ENCODE measurements at regions not wholly inside any gene's neighbourhood (a gene's known extent, or its start where the extent isn't known, plus 50 kb on each side); places are given as distances from the start of the nearest gene placed in this dataset.
"Not testable (repeated sequence)": the region's sequence is repeated elsewhere in the genome, so short reads cannot be mapped to it uniquely, and the experiment has no call there.

- POLR2A ChIA-PET, result no interaction called here
- CTCF ChIA-PET, result no interaction called here
- Histone ChIP-seq H3K27me3 (replicated peaks; ENCODE audit: control insufficient read depth, insufficient read depth, low read length) (no peaks in the 10 kb centered on the region), H3K4me1 (no peaks in the 10 kb centered on the region), H3K9me3 (no peaks in the 10 kb centered on the region), H3K36me3 (ENCODE audit: control insufficient read depth, insufficient read depth, low read length) (no peaks in the 10 kb centered on the region), H3K4me3 (ENCODE audit: low read depth, low read length) (no peak overlapping the region)
- H3K4me3 Mint-ChIP-seq (ENCODE audit: unreplicated experiment), result no peak overlapping the region
- no peaks in the 10 kb centered on the region for H3K9me3 Mint-ChIP-seq (ENCODE audit: unreplicated experiment)
- no peak overlapping the region for H3K27ac Mint-ChIP-seq (ENCODE audit: unreplicated experiment)
- intact Hi-C loops (cut with micrococcal nuclease; ENCODE audit: unreplicated experiment), result no loop called here
- no peaks in the 10 kb centered on the region for H3K27me3 Mint-ChIP-seq (ENCODE audit: insufficient read depth, unreplicated experiment)
- no peak for TF ChIP-seq CTCF (IDR thresholded peaks at IDR 0.05; ENCODE audit: insufficient read depth in 1 of 2, low read depth in 1 of 2, low read length in 1 of 2, severe bottlenecking in 1 of 2, unreplicated experiment in 1 of 2)
- no TSS peak for BruUV-seq (replicated peaks)
- no peaks in the 10 kb centered on the region for H3K36me3 Mint-ChIP-seq (ENCODE audit: insufficient read depth, unreplicated experiment)
- H3K4me1 Mint-ChIP-seq (ENCODE audit: low read depth, unreplicated experiment), result no peaks in the 10 kb centered on the region
- DNase-seq, result no peak
Measured at GRCh38 chr21:9750341-9751086, 770.9 kb upstream of the TPTE start.

DNA sequence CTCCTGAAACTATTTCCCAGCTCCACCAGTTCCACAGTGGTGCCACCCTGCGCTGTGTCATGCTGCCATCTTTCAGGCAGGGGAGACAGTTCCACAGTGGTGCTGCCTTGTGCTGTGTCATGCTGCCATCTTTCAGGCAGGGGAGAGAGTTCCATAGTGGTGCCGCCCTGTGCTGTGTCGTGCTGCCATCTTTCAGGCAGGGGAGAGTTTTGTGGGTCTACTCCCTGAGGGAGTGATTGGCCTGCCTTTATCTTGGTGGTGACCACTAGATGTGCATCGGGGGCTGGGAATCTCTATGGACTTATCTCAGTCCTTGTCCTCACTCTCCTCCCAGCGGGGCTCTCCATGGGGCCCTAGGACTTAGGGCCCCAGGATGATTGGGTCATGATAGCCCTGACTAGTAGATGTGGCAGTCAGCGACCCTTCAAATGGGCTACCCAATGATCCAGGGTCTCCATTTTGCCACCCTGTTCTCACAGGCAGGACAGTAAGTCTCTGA is 770.2 kb upstream of the TPTE start:
- CTCF ChIA-PET; H3K36me3 ChIP-seq (ENCODE audit: control insufficient read depth, insufficient read depth, low read length); H3K9me3 Mint-ChIP-seq (ENCODE audit: unreplicated experiment); H3K4me1 ChIP-seq; DNase-seq; H3K27ac Mint-ChIP-seq (ENCODE audit: unreplicated experiment); H3K4me1 Mint-ChIP-seq (ENCODE audit: low read depth, unreplicated experiment); H3K27me3 Mint-ChIP-seq (ENCODE audit: insufficient read depth, unreplicated experiment); H3K9me3 ChIP-seq; H3K27me3 ChIP-seq (replicated peaks; ENCODE audit: control insufficient read depth, insufficient read depth, low read length); BruUV-seq (replicated peaks); H3K4me3 Mint-ChIP-seq (ENCODE audit: unreplicated experiment); POLR2A ChIA-PET; H3K4me3 ChIP-seq (ENCODE audit: low read depth, low read length); H3K36me3 Mint-ChIP-seq (ENCODE audit: insufficient read depth, unreplicated experiment); intact Hi-C loops (cut with micrococcal nuclease; ENCODE audit: unreplicated experiment): not testable (repeated sequence)

GRCh38 chr21:9752028-9752427 is 769.4 kb upstream of the TPTE start:
- H3K4me1 ChIP-seq; BruUV-seq (replicated peaks); H3K36me3 Mint-ChIP-seq (ENCODE audit: insufficient read depth, unreplicated experiment); H3K4me3 Mint-ChIP-seq (ENCODE audit: unreplicated experiment); H3K9me3 ChIP-seq; intact Hi-C loops (cut with micrococcal nuclease; ENCODE audit: unreplicated experiment); H3K27ac Mint-ChIP-seq (ENCODE audit: unreplicated experiment); H3K36me3 ChIP-seq (ENCODE audit: control insufficient read depth, insufficient read depth, low read length); CTCF ChIA-PET; H3K4me1 Mint-ChIP-seq (ENCODE audit: low read depth, unreplicated experiment); POLR2A ChIA-PET; H3K27me3 ChIP-seq (replicated peaks; ENCODE audit: control insufficient read depth, insufficient read depth, low read length); H3K9me3 Mint-ChIP-seq (ENCODE audit: unreplicated experiment); DNase-seq; H3K4me3 ChIP-seq (ENCODE audit: low read depth, low read length); H3K27me3 Mint-ChIP-seq (ENCODE audit: insufficient read depth, unreplicated experiment): not testable (repeated sequence)

DNA sequence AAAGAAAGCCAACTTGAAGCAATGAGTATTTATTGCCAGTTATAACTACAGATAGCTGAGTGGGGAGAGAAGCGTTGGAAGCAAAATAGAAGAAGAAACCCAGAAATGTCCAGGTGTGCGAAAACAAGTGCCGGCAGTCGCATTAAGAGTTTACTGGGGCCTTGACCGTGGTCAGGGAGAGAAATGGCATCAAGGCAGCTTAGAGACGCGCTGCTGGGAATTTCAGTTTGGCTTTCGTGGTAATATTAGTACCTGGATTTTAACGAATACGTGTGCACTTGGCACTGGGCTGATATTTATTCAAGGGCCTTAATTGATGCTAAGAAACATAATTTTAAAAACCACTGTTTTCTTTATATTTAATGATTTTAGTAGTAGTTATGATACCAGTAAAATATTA is 767.9 kb upstream of the TPTE start:
- H3K4me3 Mint-ChIP-seq (ENCODE audit: unreplicated experiment); H3K9me3 Mint-ChIP-seq (ENCODE audit: unreplicated experiment); H3K27me3 Mint-ChIP-seq (ENCODE audit: insufficient read depth, unreplicated experiment); H3K36me3 Mint-ChIP-seq (ENCODE audit: insufficient read depth, unreplicated experiment); H3K4me3 ChIP-seq (ENCODE audit: low read depth, low read length); DNase-seq; CTCF ChIA-PET; H3K27ac Mint-ChIP-seq (ENCODE audit: unreplicated experiment); POLR2A ChIA-PET; H3K9me3 ChIP-seq; intact Hi-C loops (cut with micrococcal nuclease; ENCODE audit: unreplicated experiment); H3K4me1 Mint-ChIP-seq (ENCODE audit: low read depth, unreplicated experiment); BruUV-seq (replicated peaks); H3K4me1 ChIP-seq; H3K27me3 ChIP-seq (replicated peaks; ENCODE audit: control insufficient read depth, insufficient read depth, low read length); H3K36me3 ChIP-seq (ENCODE audit: control insufficient read depth, insufficient read depth, low read length): not testable (repeated sequence)
